WTC11 (cell line): ENCODE measurements at regions not wholly inside any gene's neighbourhood (a gene's known extent, or its start where the extent isn't known, plus 50 kb on each side); places are given as distances from the start of the nearest gene placed in this dataset.
A peak's percentile ranks its signal among the peaks of the same experiment; 100 is the strongest.

Experiments used
- ATAC-seq: fragments of 200-7000 bp; cut with Tn5 transposase; 2 replicates; pipeline ENCODE4 v1.10.0; 2021; ENCODE audit warnings: mild to moderate bottlenecking, moderate library complexity
- CTCF ChIA-PET: fragments of 300-600 bp; sonication (Branson Sonifier 250); formaldehyde crosslinking; loops from one replicate; lab custom pipeline; 2021; ENCODE audit warnings: antibody characterized with exemption; lab: Charles Lee
- POLR2A ChIA-PET: fragments of 350-600 bp; sonication (Branson Sonifier 250); formaldehyde crosslinking; loops from one replicate; lab custom pipeline; 2021; ENCODE audit warnings: antibody characterized with exemption; lab: Charles Lee
- DNase-seq: peaks from one replicate; pipeline ENCODE4 v3.0.0; 2021; ENCODE audit warnings: low spot score
- H3K27ac Mint-ChIP-seq: 2 replicates; pipeline ENCODE4 v1.8.0; 2021; ENCODE audit warnings: mixed read lengths
- H3K27me3 Mint-ChIP-seq: 2 replicates; pipeline ENCODE4 v1.8.0; 2021; ENCODE audit warnings: low read depth, mild to moderate bottlenecking, moderate library complexity, mixed read lengths
- H3K36me3 Mint-ChIP-seq: 2 replicates; pipeline ENCODE4 v1.8.0; 2021; ENCODE audit warnings: mixed read lengths
- H3K4me1 Mint-ChIP-seq: 2 replicates; pipeline ENCODE4 v1.8.0; 2022; ENCODE audit warnings: mixed read lengths
- H3K4me3 Mint-ChIP-seq: 2 replicates; pipeline ENCODE4 v1.8.0; 2021; ENCODE audit warnings: mild to moderate bottlenecking, moderate library complexity, mixed read lengths
- H3K9me3 Mint-ChIP-seq: 2 replicates; pipeline ENCODE4 v1.8.0; 2021; ENCODE audit warnings: mixed read lengths
- ELF4 ChIP-seq: sonication (generic); formaldehyde crosslinking; IDR thresholded peaks from 2 replicates; pipeline ENCODE4 v1.8.1; 2022; ENCODE audit warnings: low read depth, mild to moderate bottlenecking, moderate library complexity, missing genetic modification reagents
- GTF2I ChIP-seq: fragments of 250-450 bp; sonication (Bioruptor Pico); conservative IDR thresholded peaks from 2 replicates; pipeline ENCODE4 v1.4.0; 2021; ENCODE audit warnings: mild to moderate bottlenecking
- KAT7 ChIP-seq: sonication (generic); formaldehyde crosslinking; IDR thresholded peaks from 2 replicates; pipeline ENCODE4 v1.8.1; 2023; ENCODE audit warnings: missing genetic modification reagents, mild to moderate bottlenecking, borderline replicate concordance
- MAX ChIP-seq: sonication (generic); formaldehyde crosslinking; IDR thresholded peaks from 2 replicates; pipeline ENCODE4 v1.8.0; 2022; ENCODE audit warnings: mild to moderate bottlenecking, missing genetic modification reagents
- NR3C1 ChIP-seq: sonication (generic); formaldehyde crosslinking; conservative IDR thresholded peaks from 2 replicates; pipeline ENCODE4 v1.8.1; 2023; ENCODE audit warnings: low read depth, mild to moderate bottlenecking, missing genetic modification reagents
- RELA ChIP-seq: sonication (generic); formaldehyde crosslinking; IDR thresholded peaks from 2 replicates; pipeline ENCODE4 v1.8.1; 2022; ENCODE audit warnings: missing genetic modification reagents, mild to moderate bottlenecking, borderline replicate concordance
- SMAD3 ChIP-seq: sonication (generic); formaldehyde crosslinking; IDR thresholded peaks from 2 replicates; pipeline ENCODE4 v1.8.0; 2022; ENCODE audit warnings: missing genetic modification reagents, mild to moderate bottlenecking, borderline replicate concordance
- STAT6 ChIP-seq: sonication (generic); formaldehyde crosslinking; conservative IDR thresholded peaks from 2 replicates; pipeline ENCODE4 v1.8.1; 2023; ENCODE audit warnings: mild to moderate bottlenecking, low read depth, missing genetic modification reagents, moderate library complexity
- USF1 ChIP-seq: sonication (generic); formaldehyde crosslinking; IDR thresholded peaks from 2 replicates; pipeline ENCODE4 v1.8.0; 2022; ENCODE audit warnings: mild to moderate bottlenecking, missing genetic modification reagents
- ZBTB21 ChIP-seq: sonication (generic); formaldehyde crosslinking; IDR thresholded peaks from 2 replicates; pipeline ENCODE4 v1.8.1; 2023; ENCODE audit warnings: mild to moderate bottlenecking, missing genetic modification reagents, borderline replicate concordance
- ZNF121 ChIP-seq: sonication (generic); formaldehyde crosslinking; IDR thresholded peaks from 2 replicates; pipeline ENCODE4 v1.8.0; 2023; ENCODE audit warnings: missing genetic modification reagents
- ZNF317 ChIP-seq: sonication (generic); formaldehyde crosslinking; IDR thresholded peaks from 2 replicates; pipeline ENCODE4 v1.8.1; 2023; ENCODE audit warnings: low read depth, mild to moderate bottlenecking, moderate library complexity, missing genetic modification reagents, borderline replicate concordance
- ZNF396 ChIP-seq: fragments of 250-450 bp; sonication (Bioruptor Pico); IDR thresholded peaks from 2 replicates; pipeline ENCODE4 v1.8.0; 2021; ENCODE audit warnings: mild to moderate bottlenecking, moderate library complexity, borderline replicate concordance
- ZSCAN18 ChIP-seq: fragments of 250-450 bp; sonication (Bioruptor Pico); IDR thresholded peaks from 2 replicates; pipeline ENCODE4 v2.1.2; 2022; ENCODE audit warnings: mild to moderate bottlenecking, moderate library complexity
- TF ChIP-seq, protein P1 (sequence below): fragments of 250-450 bp; sonication (Bioruptor Pico); IDR thresholded peaks from 2 replicates; pipeline ENCODE4 v1.8.0; 2021; ENCODE audit warnings: mild to moderate bottlenecking
- TF ChIP-seq, protein P2 (sequence below): sonication (generic); formaldehyde crosslinking; IDR thresholded peaks from 2 replicates; pipeline ENCODE4 v1.8.1; 2023; ENCODE audit warnings: mild to moderate bottlenecking, missing genetic modification reagents
- TF ChIP-seq, protein P3 (sequence below): fragments of 250-450 bp; sonication (Bioruptor Pico); IDR thresholded peaks from 2 replicates; pipeline ENCODE4 v1.9.0; 2021; ENCODE audit warnings: mild to moderate bottlenecking
- TF ChIP-seq, protein P4 (sequence below): sonication (generic); formaldehyde crosslinking; IDR thresholded peaks from 2 replicates; pipeline ENCODE4 v1.8.1; 2023; ENCODE audit warnings: mild to moderate bottlenecking, moderate library complexity, missing genetic modification reagents

DNA sequence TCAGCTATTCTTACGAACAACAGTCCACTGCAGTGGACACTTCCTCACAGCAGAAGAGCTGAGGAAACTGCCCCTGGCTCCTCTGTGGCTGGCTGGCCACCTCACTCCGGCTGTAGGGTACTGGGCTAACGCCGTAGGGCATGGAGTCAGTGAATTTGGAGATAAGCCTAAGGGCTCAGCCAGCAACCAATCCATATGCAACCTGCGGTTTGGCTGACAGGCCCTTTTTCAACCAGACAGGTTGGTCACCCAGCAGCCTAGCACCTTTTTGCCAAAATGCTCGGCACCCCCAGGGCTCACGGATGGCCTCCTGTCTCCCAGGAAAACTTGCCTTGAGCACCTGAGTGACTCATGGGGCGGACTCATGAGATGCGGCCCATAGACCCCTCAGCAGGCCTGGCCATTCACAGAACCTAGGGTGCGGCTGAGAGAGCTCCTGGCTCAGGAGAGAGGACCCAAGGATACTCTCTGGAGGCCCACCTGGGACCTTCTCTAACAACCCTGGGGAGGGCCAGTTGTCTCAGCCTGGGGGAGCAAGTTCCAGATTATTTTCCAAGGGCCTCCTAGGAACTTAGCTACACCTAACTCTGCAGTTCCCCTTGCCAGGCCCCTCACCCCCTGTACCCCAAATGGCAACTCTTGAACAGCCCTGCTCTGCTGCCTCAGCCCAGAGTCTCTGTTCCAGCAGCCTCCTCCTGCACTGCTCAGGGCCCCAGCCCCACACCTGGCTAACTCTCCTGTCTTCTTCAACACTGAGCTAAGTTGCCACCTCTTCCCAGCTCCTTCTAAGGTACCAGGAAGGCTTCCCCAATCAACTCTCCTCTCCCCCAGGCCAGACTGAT is 252.1 kb downstream of the CYP26B1 start:
- ChIA-PET POLR2A (no interaction called here), CTCF (interaction anchor here (1.8 kb wide), 1 partner anchor 255 kb away, joined by 5 read pairs; no protein-coding TSS in a partner anchor)
- no peak for TF ChIP-seq MAX
- no peak for TF ChIP-seq GTF2I (CRISPR knock-in tag)
- no peak for TF ChIP-seq NR3C1 (CRISPR knock-in tag)
- TF ChIP-seq, protein P1, sequence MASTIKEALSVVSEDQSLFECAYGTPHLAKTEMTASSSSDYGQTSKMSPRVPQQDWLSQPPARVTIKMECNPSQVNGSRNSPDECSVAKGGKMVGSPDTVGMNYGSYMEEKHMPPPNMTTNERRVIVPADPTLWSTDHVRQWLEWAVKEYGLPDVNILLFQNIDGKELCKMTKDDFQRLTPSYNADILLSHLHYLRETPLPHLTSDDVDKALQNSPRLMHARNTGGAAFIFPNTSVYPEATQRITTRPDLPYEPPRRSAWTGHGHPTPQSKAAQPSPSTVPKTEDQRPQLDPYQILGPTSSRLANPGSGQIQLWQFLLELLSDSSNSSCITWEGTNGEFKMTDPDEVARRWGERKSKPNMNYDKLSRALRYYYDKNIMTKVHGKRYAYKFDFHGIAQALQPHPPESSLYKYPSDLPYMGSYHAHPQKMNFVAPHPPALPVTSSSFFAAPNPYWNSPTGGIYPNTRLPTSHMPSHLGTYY (CRISPR knock-in tag) = no peak
- no peak for TF ChIP-seq ZNF396 (CRISPR knock-in tag)
- TF ChIP-seq ZSCAN18 (CRISPR knock-in tag) = no peak
- TF ChIP-seq, protein P2, sequence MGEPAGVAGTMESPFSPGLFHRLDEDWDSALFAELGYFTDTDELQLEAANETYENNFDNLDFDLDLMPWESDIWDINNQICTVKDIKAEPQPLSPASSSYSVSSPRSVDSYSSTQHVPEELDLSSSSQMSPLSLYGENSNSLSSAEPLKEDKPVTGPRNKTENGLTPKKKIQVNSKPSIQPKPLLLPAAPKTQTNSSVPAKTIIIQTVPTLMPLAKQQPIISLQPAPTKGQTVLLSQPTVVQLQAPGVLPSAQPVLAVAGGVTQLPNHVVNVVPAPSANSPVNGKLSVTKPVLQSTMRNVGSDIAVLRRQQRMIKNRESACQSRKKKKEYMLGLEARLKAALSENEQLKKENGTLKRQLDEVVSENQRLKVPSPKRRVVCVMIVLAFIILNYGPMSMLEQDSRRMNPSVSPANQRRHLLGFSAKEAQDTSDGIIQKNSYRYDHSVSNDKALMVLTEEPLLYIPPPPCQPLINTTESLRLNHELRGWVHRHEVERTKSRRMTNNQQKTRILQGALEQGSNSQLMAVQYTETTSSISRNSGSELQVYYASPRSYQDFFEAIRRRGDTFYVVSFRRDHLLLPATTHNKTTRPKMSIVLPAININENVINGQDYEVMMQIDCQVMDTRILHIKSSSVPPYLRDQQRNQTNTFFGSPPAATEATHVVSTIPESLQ = no peak
- TF ChIP-seq ELF4 (CRISPR knock-in tag) = no peak
- no peak for TF ChIP-seq SMAD3 (CRISPR knock-in tag)
- Mint-ChIP-seq H3K36me3 (no peaks in the 10 kb centered on the region), H3K4me3 (no peak overlapping the region), H3K27ac (no peak overlapping the region), H3K9me3 (no peaks in the 10 kb centered on the region; the same call in 1 of the 2 replicates), H3K27me3 (peaks cover 7% of the 10 kb centered on the region), H3K4me1 (no peaks in the 10 kb centered on the region)
- ATAC-seq = no peak
- DNase-seq = no peak

GRCh38 chr2:71894261-71894660 is 253.4 kb downstream of the CYP26B1 start:
- Mint-ChIP-seq H3K27ac (no peak overlapping the region), H3K4me3 (no peak overlapping the region), H3K36me3 (no peaks in the 10 kb centered on the region), H3K9me3 (no peaks in the 10 kb centered on the region; the same call in 1 of the 2 replicates), H3K4me1 (no peaks in the 10 kb centered on the region), H3K27me3 (peaks cover 5% of the 10 kb centered on the region; the same call in 1 of the 2 replicates)
- POLR2A ChIA-PET = no interaction called here
- DNase-seq (peak; percentile 42), ATAC-seq (peak; percentile 74)
- CTCF ChIA-PET = interaction anchor here (0.6 to 1.8 kb wide), 8 partner anchors 13 to 364 kb away, joined by 3 to 11 read pairs (median 4); no protein-coding TSS in a partner anchor
- TF ChIP-seq RELA (CRISPR knock-in tag) (no peak), ZBTB21 (no peak), KAT7 (CRISPR knock-in tag) (no peak), USF1 (CRISPR knock-in tag) (no peak), ZNF317 (CRISPR knock-in tag) (no peak), STAT6 (CRISPR knock-in tag) (no peak), ZNF121 (CRISPR knock-in tag) (no peak)
- TF ChIP-seq, protein P1 (CRISPR knock-in tag) = no peak
- TF ChIP-seq, protein P3, sequence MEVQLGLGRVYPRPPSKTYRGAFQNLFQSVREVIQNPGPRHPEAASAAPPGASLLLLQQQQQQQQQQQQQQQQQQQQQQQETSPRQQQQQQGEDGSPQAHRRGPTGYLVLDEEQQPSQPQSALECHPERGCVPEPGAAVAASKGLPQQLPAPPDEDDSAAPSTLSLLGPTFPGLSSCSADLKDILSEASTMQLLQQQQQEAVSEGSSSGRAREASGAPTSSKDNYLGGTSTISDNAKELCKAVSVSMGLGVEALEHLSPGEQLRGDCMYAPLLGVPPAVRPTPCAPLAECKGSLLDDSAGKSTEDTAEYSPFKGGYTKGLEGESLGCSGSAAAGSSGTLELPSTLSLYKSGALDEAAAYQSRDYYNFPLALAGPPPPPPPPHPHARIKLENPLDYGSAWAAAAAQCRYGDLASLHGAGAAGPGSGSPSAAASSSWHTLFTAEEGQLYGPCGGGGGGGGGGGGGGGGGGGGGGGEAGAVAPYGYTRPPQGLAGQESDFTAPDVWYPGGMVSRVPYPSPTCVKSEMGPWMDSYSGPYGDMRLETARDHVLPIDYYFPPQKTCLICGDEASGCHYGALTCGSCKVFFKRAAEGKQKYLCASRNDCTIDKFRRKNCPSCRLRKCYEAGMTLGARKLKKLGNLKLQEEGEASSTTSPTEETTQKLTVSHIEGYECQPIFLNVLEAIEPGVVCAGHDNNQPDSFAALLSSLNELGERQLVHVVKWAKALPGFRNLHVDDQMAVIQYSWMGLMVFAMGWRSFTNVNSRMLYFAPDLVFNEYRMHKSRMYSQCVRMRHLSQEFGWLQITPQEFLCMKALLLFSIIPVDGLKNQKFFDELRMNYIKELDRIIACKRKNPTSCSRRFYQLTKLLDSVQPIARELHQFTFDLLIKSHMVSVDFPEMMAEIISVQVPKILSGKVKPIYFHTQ (CRISPR knock-in tag) = no peak
- TF ChIP-seq, protein P4, sequence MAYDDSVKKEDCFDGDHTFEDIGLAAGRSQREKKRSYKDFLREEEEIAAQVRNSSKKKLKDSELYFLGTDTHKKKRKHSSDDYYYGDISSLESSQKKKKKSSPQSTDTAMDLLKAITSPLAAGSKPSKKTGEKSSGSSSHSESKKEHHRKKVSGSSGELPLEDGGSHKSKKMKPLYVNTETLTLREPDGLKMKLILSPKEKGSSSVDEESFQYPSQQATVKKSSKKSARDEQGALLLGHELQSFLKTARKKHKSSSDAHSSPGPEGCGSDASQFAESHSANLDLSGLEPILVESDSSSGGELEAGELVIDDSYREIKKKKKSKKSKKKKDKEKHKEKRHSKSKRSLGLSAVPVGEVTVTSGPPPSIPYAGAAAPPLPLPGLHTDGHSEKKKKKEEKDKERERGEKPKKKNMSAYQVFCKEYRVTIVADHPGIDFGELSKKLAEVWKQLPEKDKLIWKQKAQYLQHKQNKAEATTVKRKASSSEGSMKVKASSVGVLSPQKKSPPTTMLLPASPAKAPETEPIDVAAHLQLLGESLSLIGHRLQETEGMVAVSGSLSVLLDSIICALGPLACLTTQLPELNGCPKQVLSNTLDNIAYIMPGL (CRISPR knock-in tag) = no peak
